CD14-positive monocyte (primary cell): ENCODE measurements at regions not wholly inside any gene's neighbourhood (a gene's known extent, or its start where the extent isn't known, plus 50 kb on each side); places are given as distances from the start of the nearest gene placed in this dataset.

Experiments used
- DNase-seq, 3 donors: peaks; one replicate each; pipeline ENCODE4 v3.0.0-alpha.2; 2011 to 2022
- H2AFZ ChIP-seq: 2 replicates; pipeline ENCODE4 v1.6.0; 2012; ENCODE audit warnings: mild to moderate bottlenecking, low read depth, low read length, inconsistent platforms; ENCODE audit not compliant: insufficient read depth, poor library complexity, severe bottlenecking
- H3K27ac ChIP-seq, 2 donors: 1 replicate in 1 of 2; 2 replicates in 1 of 2; pipeline ENCODE4 v1.5.1; 2012 to 2013; ENCODE audit warnings: low read length in 2 of 2, control low read depth in 1 of 2, inconsistent platforms in 1 of 2, low read depth in 1 of 2, mild to moderate bottlenecking in 1 of 2
- H3K27me3 ChIP-seq, 2 donors: one replicate each; pipeline versions ENCODE4 v1.6.0 to v1.6.1; 2011 to 2013; ENCODE audit warnings: low read length in 2 of 2; ENCODE audit not compliant: control insufficient read depth in 2 of 2, insufficient read depth in 2 of 2
- H3K36me3 ChIP-seq, 2 donors: replicated peaks in 1 of 2; 1 replicate in 1 of 2; 2 replicates in 1 of 2; pipeline versions ENCODE4 v1.5.1 to v1.6.1; 2012 to 2013; ENCODE audit warnings: low read length in 2 of 2, control low read depth in 1 of 2, inconsistent platforms in 1 of 2, mild to moderate bottlenecking in 1 of 2; ENCODE audit not compliant: insufficient read depth in 2 of 2, control insufficient read depth in 1 of 2
- H3K4me1 ChIP-seq, 2 donors: 1 replicate in 1 of 2; 2 replicates in 1 of 2; pipeline versions ENCODE4 v1.5.1 to v1.6.1; 2012 to 2013; ENCODE audit warnings: low read length in 2 of 2, control low read depth in 1 of 2, inconsistent platforms in 1 of 2, mild to moderate bottlenecking in 1 of 2, moderate library complexity in 1 of 2; ENCODE audit not compliant: insufficient read depth in 2 of 2, control insufficient read depth in 1 of 2
- H3K4me2 ChIP-seq: replicated peaks from 2 replicates; pipeline ENCODE3; 2012; ENCODE audit warnings: low read length, moderate library complexity, mild to moderate bottlenecking; ENCODE audit not compliant: poor library complexity, severe bottlenecking; ENCODE audit errors: extremely low read depth
- H3K4me3 ChIP-seq, 3 experiments: fragments of 200-600 bp in 1 of 3; sonication (generic) in 1 of 3; replicated peaks in 1 of 3; 1 replicate in 2 of 3; 2 replicates in 1 of 3; pipeline ENCODE4 v1.5.1; 2011 to 2013; ENCODE audit warnings: low read length in 3 of 3, mild to moderate bottlenecking in 3 of 3, control low read depth in 2 of 3, low read depth in 2 of 3, inconsistent platforms in 1 of 3, moderate library complexity in 1 of 3
- H3K79me2 ChIP-seq: 2 replicates; pipeline ENCODE4 v1.6.0; 2012; ENCODE audit warnings: mild to moderate bottlenecking, control low read depth, inconsistent platforms, low read length, moderate library complexity; ENCODE audit not compliant: insufficient read depth
- H3K9ac ChIP-seq: 2 replicates; pipeline ENCODE4 v1.6.0; 2017; ENCODE audit warnings: low read length, mild to moderate bottlenecking; ENCODE audit not compliant: insufficient read depth, poor library complexity, severe bottlenecking
- H3K9me3 ChIP-seq, 2 donors: replicated peaks in 1 of 2; 1 replicate in 1 of 2; 2 replicates in 1 of 2; pipeline versions ENCODE4 v1.5.1 to v1.6.1; 2012 to 2013; ENCODE audit warnings: low read length in 2 of 2, control low read depth in 1 of 2; ENCODE audit not compliant: control insufficient read depth in 1 of 2, insufficient read depth in 1 of 2
- H4K20me1 ChIP-seq: 2 replicates; pipeline ENCODE4 v1.6.0; 2012; ENCODE audit warnings: mild to moderate bottlenecking, low read length, control low read depth, moderate library complexity; ENCODE audit not compliant: insufficient read depth
- H3K27ac Mint-ChIP-seq, 7 donors: one replicate each; pipeline ENCODE4 v1.8.0; 2020; ENCODE audit warnings: mild to moderate bottlenecking in 7 of 7, mixed read lengths in 7 of 7, moderate library complexity in 6 of 7, inconsistent platforms in 2 of 7
- H3K27me3 Mint-ChIP-seq, 3 donors: one replicate each; pipeline ENCODE4 v1.8.0; 2021 to 2022; ENCODE audit warnings: low read depth in 3 of 3, mild to moderate bottlenecking in 3 of 3, mixed read lengths in 3 of 3, moderate library complexity in 3 of 3, inconsistent platforms in 1 of 3
- H3K36me3 Mint-ChIP-seq, 2 donors: one replicate each; pipeline ENCODE4 v1.8.0; 2020; ENCODE audit warnings: mixed read lengths in 2 of 2, inconsistent platforms in 1 of 2, mild to moderate bottlenecking in 1 of 2
- H3K4me1 Mint-ChIP-seq: one replicate; pipeline ENCODE4 v1.8.0; 2020; ENCODE audit warnings: mild to moderate bottlenecking, mixed read lengths
- H3K4me3 Mint-ChIP-seq, 2 donors: one replicate each; pipeline ENCODE4 v1.8.0; 2020; ENCODE audit warnings: mild to moderate bottlenecking in 2 of 2, mixed read lengths in 2 of 2, moderate library complexity in 1 of 2
- H3K9me3 Mint-ChIP-seq, 7 donors: one replicate each; pipeline ENCODE4 v1.8.0; 2020 to 2022; ENCODE audit warnings: mixed read lengths in 7 of 7, mild to moderate bottlenecking in 6 of 7, moderate library complexity in 6 of 7, inconsistent platforms in 2 of 7
- CTCF ChIP-seq: fragments of 200-600 bp; IDR thresholded peaks from one replicate; pipeline ENCODE4 v1.8.0; 2022; ENCODE audit warnings: antibody characterized with exemption, mild to moderate bottlenecking
- WGBS: methylation state at CpG from one replicate; pipeline ENCODE4 v1.1.5; 2013; ENCODE audit warnings: missing lambda C conversion rate; ENCODE audit not compliant: insufficient coverage; 5-methylcytosine and 5-hydroxymethylcytosine counted together
- intact Hi-C, 2 donors: fragments of 100-400 bp; cut with micrococcal nuclease; formaldehyde crosslinking; loops; one replicate each; pipeline versions ENCODE4 v1.15.0 to v1.15.1; 2023

GRCh38 chr6:78629836-78630235 is 237.5 kb upstream of the IRAK1BP1 start:
- Histone ChIP-seq H2AFZ (no peak overlapping the region), H3K27me3 (peaks cover 0 to 9% of the 10 kb centered on the region in 2 donors), H3K4me3 (no peak overlapping the region), H3K27ac (no peak overlapping the region), H4K20me1 (no peaks in the 10 kb centered on the region), H3K9ac (no peak overlapping the region), H3K36me3 (no peaks in the 10 kb centered on the region), H3K4me1 (no peaks in the 10 kb centered on the region), H3K9me3 (peaks cover 7 to 12% of the 10 kb centered on the region in 2 donors), H3K4me2 (no peak overlapping the region), H3K79me2 (no peaks in the 10 kb centered on the region)
- intact Hi-C loops = no loop called here
- H3K36me3 Mint-ChIP-seq = no peaks in the 10 kb centered on the region
- H3K9me3 Mint-ChIP-seq = peaks cover 0 to 18% (median 3%) of the 10 kb centered on the region in 7 donors
- H3K27ac Mint-ChIP-seq = no peak overlapping the region
- WGBS = 73% methylated on average over 13 of the region's 22 CpGs
- no peak overlapping the region for H3K4me3 Mint-ChIP-seq
- TF ChIP-seq CTCF = no peak
- DNase-seq = no peak
- H3K27me3 Mint-ChIP-seq = peaks cover 11 to 20% (median 17%) of the 10 kb centered on the region in 3 donors
- H3K4me1 Mint-ChIP-seq = no peaks in the 10 kb centered on the region

- Histone ChIP-seq H3K4me2 (no peak overlapping the region), H3K27me3 (peaks cover 0 to 9% of the 10 kb centered on the region in 2 donors), H3K4me3 (no peak overlapping the region), H2AFZ (no peak overlapping the region), H3K4me1 (no peaks in the 10 kb centered on the region), H4K20me1 (no peaks in the 10 kb centered on the region), H3K36me3 (no peaks in the 10 kb centered on the region), H3K9me3 (peaks cover 7 to 12% of the 10 kb centered on the region in 2 donors), H3K27ac (no peak overlapping the region), H3K9ac (no peak overlapping the region), H3K79me2 (no peaks in the 10 kb centered on the region)
- H3K27ac Mint-ChIP-seq = no peak overlapping the region
- TF ChIP-seq CTCF = no peak
- WGBS = no CpG with 5 or more reads among the region's 3 CpGs
- no peaks in the 10 kb centered on the region for H3K4me1 Mint-ChIP-seq
- no peak for DNase-seq
- intact Hi-C loops = no loop called here
- peaks cover 0 to 18% (median 3%) of the 10 kb centered on the region in 7 donors for H3K9me3 Mint-ChIP-seq
- no peaks in the 10 kb centered on the region for H3K36me3 Mint-ChIP-seq
- H3K4me3 Mint-ChIP-seq = no peak overlapping the region
- H3K27me3 Mint-ChIP-seq = peaks cover 10 to 18% (median 17%) of the 10 kb centered on the region in 3 donors
Measured at GRCh38 chr6:78631976-78632375, 235.4 kb upstream of the IRAK1BP1 start.
